Upper lobe of left lung (tissue), 6 donors: ENCODE measurements at regions not wholly inside any gene's neighbourhood (a gene's known extent, or its start where the extent isn't known, plus 50 kb on each side); places are given as distances from the start of the nearest gene placed in this dataset.
"Not testable (repeated sequence)": the region's sequence is repeated elsewhere in the genome, so short reads cannot be mapped to it uniquely, and the experiment has no call there.

ENCODE experiments used
- ATAC-seq, 2 donors: fragments of 200-7000 bp; cut with Tn5 transposase; one replicate each; pipeline ENCODE4 v1.9.1; 2022; ENCODE audit warnings: mild to moderate bottlenecking in 2 of 2, moderate library complexity in 2 of 2; ENCODE audit not compliant: low FRiP score in 2 of 2
- DNase-seq, 2 donors: peaks; one replicate each; pipeline ENCODE4 v3.0.0-alpha.2; 2019 to 2020
- H3K27ac ChIP-seq, 4 donors: fragments of 200-600 bp; sonication (generic); one replicate each; pipeline ENCODE4 v1.5.1; 2016 to 2019
- H3K27me3 ChIP-seq, 4 donors: fragments of 200-600 bp; sonication (generic); one replicate each; pipeline ENCODE4 v1.5.1; 2017 to 2019
- H3K36me3 ChIP-seq, 4 donors: fragments of 200-600 bp; sonication (generic); one replicate each; pipeline ENCODE4 v1.5.1; 2016 to 2019
- H3K4me1 ChIP-seq, 4 donors: fragments of 200-600 bp; sonication (generic); one replicate each; pipeline ENCODE4 v1.5.1; 2018 to 2019
- H3K4me3 ChIP-seq, 4 donors: fragments of 200-600 bp; sonication (generic); one replicate each; pipeline ENCODE4 v1.5.1; 2017 to 2019; ENCODE audit warnings: mild to moderate bottlenecking in 2 of 4, moderate library complexity in 1 of 4
- H3K9me3 ChIP-seq, 4 donors: fragments of 200-600 bp; sonication (generic); one replicate each; pipeline ENCODE4 v1.5.1; 2018 to 2019
- CTCF ChIP-seq, 6 experiments: fragments of 450-650 bp in 4 of 6; fragments of 200-600 bp in 2 of 6; sonication (generic) in 2 of 6; IDR thresholded peaks; one replicate each; pipeline ENCODE4 v1.5.1; 2016 to 2019; ENCODE audit warnings: antibody characterized with exemption in 6 of 6
- EP300 ChIP-seq, 4 donors: sonication (generic); formaldehyde crosslinking; IDR thresholded peaks; one replicate each; pipeline ENCODE4 v1.5.1; 2017; ENCODE audit warnings: antibody characterized with exemption in 4 of 4, control low read depth in 2 of 4
- POLR2A ChIP-seq, 4 donors: fragments of 450-650 bp; IDR thresholded peaks; one replicate each; pipeline ENCODE4 v1.5.1; 2016 to 2017; ENCODE audit warnings: antibody characterized with exemption in 4 of 4, mild to moderate bottlenecking in 2 of 4
- POLR2AphosphoS5 ChIP-seq, 2 donors: sonication (generic); formaldehyde crosslinking; IDR thresholded peaks; one replicate each; pipeline ENCODE4 v1.5.1; 2017; ENCODE audit warnings: antibody characterized with exemption in 2 of 2
- WGBS, 2 donors: methylation state at CpG; one replicate each; pipeline ENCODE4 v1.1.5; 2017 to 2018; 5-methylcytosine and 5-hydroxymethylcytosine counted together
- donor health status: DM: no; HTN: no; CAD: no; lungs with moderate emphysema.
- donor health status: DM: no; HTN: yes; CAD: no; lungs with severe emphysema.

DNA sequence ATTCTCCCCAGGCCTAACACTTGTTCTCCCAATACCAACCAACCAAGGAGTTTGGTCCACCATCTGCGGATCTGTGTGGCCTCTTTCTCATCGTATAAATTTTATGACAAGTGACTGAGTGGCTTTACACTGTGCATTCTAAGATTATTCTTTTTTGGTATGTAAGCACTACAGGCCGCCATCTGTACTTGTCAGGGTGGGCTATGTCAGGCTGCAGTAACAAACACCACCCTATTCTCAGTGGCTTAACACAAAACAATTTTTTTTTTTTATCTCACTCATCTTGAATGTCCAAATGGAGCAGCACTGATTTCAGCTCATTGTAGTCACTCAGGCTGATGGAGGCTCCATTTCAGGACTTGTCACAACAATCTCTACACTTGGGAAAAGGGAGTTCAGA lies 412.7 kb upstream of the MIR17HG start:
- H3K4me3 ChIP-seq: no peak overlapping the region
- no peaks in the 10 kb centered on the region for H3K27me3 ChIP-seq
- ATAC-seq (no peak), DNase-seq (no peak)
- TF ChIP-seq POLR2AphosphoS5 (IDR thresholded peaks at IDR 0.05) (no peak), POLR2A (IDR thresholded peaks at IDR 0.05) (no peak), EP300 (IDR thresholded peaks at IDR 0.05) (no peak), CTCF (IDR thresholded peaks at IDR 0.05) (no peak)
- no peak overlapping the region for H3K27ac ChIP-seq
- 87 to 92% methylated on average over 3 of the region's 3 CpGs for WGBS, 2 donors
- no peaks in the 10 kb centered on the region for H3K36me3 ChIP-seq
- no peaks in the 10 kb centered on the region for H3K9me3 ChIP-seq
- H3K4me1 ChIP-seq: no peaks in the 10 kb centered on the region

DNA sequence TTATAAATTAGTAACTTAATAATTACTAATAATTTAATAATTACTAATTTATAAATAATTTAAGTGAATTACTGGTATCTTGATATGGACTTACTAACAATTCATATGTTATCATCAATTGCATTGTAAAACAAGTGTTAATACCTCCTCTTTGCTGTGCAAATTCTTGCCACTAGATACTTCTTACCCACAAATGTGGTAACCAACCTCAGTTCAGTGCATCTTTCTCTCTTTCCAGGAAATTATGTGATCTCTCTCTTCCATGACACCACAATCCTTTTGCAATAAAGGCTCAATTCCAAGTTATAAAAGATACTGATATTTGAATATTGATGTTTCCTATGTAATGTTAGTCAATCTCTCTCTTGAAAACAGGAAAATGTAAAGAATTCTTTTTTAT lies 408.6 kb upstream of the MIR17HG start:
- Histone ChIP-seq H3K27ac (no peak overlapping the region), H3K9me3 (no peaks in the 10 kb centered on the region), H3K27me3 (no peaks in the 10 kb centered on the region), H3K4me1 (no peaks in the 10 kb centered on the region), H3K36me3 (no peaks in the 10 kb centered on the region), H3K4me3 (no peak overlapping the region)
- TF ChIP-seq CTCF (IDR thresholded peaks at IDR 0.05) (no peak), EP300 (IDR thresholded peaks at IDR 0.05) (no peak), POLR2A (IDR thresholded peaks at IDR 0.05) (no peak), POLR2AphosphoS5 (IDR thresholded peaks at IDR 0.05) (no peak)
- no peak for ATAC-seq
- DNase-seq: no peak

DNA sequence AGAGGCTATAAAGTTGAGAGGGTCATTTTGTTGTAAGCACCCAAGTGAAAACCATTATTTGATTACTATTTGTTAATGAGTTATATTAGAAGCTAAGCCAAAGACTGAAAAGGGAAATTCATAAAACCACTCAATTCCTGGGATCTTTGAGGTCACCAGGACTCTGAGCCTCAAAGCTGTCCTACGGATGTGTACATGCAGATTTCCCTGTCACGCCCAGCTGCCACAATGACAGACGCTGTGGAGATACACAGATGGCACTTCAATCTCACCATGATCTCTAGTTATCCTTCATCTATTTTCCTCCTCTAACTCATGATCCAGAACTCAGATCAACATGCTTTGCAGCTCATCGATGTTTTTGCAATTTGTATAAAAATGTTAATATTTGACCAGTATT lies 403.5 kb upstream of the MIR17HG start:
- Histone ChIP-seq H3K27ac (no peak overlapping the region), H3K27me3 (no peaks in the 10 kb centered on the region), H3K4me1 (no peaks in the 10 kb centered on the region), H3K9me3 (no peaks in the 10 kb centered on the region), H3K36me3 (no peaks in the 10 kb centered on the region), H3K4me3 (no peak overlapping the region)
- TF ChIP-seq POLR2AphosphoS5 (IDR thresholded peaks at IDR 0.05) (no peak), EP300 (IDR thresholded peaks at IDR 0.05) (no peak), CTCF (IDR thresholded peaks at IDR 0.05) (no peak)
- 58 to 79% methylated on average over 4 of the region's 4 CpGs for WGBS, 2 donors
- ATAC-seq: no peak
- no peak for DNase-seq

DNA sequence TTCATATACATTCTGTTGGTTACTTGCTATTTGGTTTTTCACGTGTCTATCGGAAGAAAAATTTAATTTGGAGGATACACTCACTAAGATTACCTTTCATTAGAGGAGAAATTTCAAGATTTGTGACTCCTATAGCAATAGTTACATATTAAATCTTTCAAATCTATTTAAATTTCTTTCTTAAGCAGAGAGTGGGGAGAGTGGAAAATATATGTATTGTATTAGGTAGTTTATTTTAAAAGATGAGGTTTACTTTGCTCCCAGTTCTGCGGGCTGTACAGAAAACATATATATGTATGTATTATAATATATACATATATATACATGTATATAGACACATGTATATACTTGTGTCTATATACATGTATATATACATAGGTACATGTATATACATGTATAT lies 402.3 kb upstream of the MIR17HG start:
- not testable (repeated sequence) for ATAC-seq, H3K27me3 ChIP-seq, H3K27ac ChIP-seq, H3K4me1 ChIP-seq, H3K4me3 ChIP-seq, H3K36me3 ChIP-seq, DNase-seq, H3K9me3 ChIP-seq
- 96 to 98% methylated on average over 3 of the region's 3 CpGs for WGBS, 2 donors

GRCh38 chr13:90946125-90946524 lies 401.4 kb upstream of the MIR17HG start:
- not testable (repeated sequence) for H3K9me3 ChIP-seq, H3K27me3 ChIP-seq, H3K36me3 ChIP-seq, DNase-seq, H3K27ac ChIP-seq, ATAC-seq, H3K4me1 ChIP-seq, H3K4me3 ChIP-seq
- 62 to 75% methylated on average over 5 of the region's 5 CpGs for whole genome bisulfite sequencing, 2 donors

DNA sequence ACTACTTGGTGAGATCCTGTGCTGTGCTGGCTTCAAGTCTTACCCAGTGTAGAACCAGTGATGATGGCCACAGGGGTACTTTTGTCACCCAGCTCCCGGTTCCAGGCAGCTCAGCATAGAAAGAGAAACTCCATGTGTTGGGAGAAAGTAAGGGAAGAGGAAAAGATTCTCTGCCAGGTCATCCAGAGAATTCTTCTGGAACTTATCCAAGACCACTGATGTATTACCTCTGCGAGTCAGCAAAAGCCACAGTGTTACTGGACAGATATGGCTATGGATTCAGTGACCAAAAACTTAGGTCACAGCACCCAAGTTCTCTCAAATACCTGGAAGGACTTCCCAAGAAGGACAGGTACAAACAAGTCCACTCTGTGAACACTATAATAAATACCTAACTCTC lies 399.5 kb upstream of the MIR17HG start:
- TF ChIP-seq POLR2A (IDR thresholded peaks at IDR 0.05) (no peak), CTCF (IDR thresholded peaks at IDR 0.05) (no peak), EP300 (IDR thresholded peaks at IDR 0.05) (no peak), POLR2AphosphoS5 (IDR thresholded peaks at IDR 0.05) (no peak)
- Histone ChIP-seq H3K4me1 (no peaks in the 10 kb centered on the region), H3K27me3 (no peaks in the 10 kb centered on the region), H3K27ac (no peak overlapping the region), H3K36me3 (no peaks in the 10 kb centered on the region), H3K4me3 (no peak overlapping the region), H3K9me3 (no peaks in the 10 kb centered on the region)
- 86 to 89% methylated on average over 2 of the region's 2 CpGs for WGBS, 2 donors
- ATAC-seq (no peak), DNase-seq (no peak)
